Occipital lobe (tissue), 1 donor: ENCODE measurements at regions not wholly inside any gene's neighbourhood (a gene's known extent, or its start where the extent isn't known, plus 50 kb on each side); places are given as distances from the start of the nearest gene placed in this dataset.

ENCODE experiments used
- DNase-seq: peaks from one replicate; lab custom pipeline; 2025; lab: John Stamatoyannopoulos, UW

- no peak for DNase-seq
These were observed 454.9 kb downstream of the LPIN1 start for GRCh38 chr2:12201369-12201768.

DNA sequence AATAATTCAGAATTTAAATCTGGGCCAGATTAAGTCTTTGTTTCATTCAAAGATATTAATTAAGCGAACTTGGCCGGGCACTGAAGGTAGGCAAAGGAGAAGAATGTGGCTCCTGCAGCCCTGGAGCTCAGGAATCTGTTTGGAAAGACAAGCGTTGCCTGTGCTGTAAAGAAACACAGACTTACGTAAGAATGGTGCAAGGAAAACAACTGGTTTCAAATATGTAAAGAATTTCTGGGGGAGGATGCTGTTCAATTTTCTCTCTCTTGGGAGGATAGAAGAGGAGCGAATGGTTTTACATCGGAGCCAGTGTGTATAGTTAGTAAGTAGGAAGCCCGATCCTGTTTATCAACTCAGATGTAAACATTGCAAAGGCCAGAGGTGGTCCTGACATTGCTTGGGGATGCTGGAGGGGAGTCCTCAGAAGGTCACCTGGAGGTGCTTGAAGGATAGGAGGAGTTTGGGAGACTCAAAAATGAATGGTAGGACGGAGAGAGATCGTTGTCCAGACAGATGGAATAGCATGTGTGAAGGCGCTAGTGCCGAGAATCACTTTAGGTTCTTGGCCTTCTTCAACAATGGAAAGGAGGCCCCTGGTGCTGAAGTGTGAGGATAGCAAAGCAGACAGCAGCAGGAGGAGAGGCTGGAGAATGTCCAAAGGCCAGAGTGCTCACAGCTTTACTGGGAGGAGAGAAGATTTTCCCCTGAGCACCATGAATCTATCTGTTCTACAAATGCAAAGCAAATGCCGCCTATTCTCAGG lies 456.1 kb downstream of the LPIN1 start:
- DNase-seq: no peak

DNA sequence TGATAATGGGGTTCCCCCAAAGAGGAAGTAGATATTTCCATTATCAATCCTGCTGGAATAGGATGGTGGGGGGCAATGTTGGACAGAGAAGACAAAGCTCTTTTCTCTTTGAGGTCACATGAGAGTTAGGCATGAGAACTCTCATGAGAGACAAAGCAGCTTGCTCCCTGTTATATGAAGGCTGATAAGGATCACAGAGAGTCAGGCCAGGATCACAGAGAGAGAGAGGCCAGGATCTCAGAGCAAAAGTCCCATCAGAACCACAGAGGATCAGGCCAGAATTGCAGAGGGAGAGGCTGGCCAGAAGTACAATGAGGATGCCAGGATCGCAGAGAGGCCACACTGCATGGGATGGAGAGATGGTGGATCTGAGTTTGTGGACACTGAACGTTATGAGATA lies 457.1 kb downstream of the LPIN1 start:
- no peak for DNase-seq

DNA sequence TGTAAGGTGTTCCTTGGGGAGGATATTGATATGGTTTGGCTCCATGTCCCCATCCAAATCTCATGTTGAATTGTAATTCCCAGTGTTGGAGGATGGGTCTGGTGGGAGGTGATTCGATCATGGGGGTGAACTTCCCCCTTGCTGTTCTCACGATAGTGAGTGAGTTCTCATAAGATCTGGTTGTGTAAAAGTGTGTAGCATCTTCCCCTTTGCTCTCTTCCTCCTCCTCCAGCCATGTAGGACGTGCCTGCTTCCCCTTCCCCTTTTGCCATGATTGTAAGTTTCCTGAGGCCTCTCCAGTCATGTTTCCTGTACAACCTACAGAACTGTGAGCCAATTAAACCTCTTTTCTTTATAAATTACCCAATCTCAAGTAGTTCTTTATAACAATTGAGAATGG lies 458.7 kb downstream of the LPIN1 start:
- no peak for DNase-seq

DNA sequence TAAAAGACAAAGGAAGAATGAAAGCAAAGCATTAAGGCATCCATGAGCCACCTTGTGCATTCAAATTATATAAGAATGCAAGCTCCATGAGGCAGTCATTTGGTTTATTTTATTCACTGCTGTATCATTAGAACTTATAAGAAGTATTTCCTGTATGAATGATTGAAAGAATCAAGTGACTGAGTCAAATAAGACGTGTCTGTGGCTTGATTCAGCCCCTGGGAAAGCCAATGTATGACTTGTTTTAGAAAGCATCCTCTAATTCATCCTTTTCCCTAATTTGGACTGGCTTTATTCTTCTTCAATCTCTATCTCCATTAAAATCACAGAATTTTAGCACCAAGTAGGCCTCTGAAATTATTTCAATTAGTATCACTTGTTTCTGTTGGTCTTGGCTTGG lies 461.1 kb downstream of the LPIN1 start:
- DNase-seq: no peak

GRCh38 chr2:12210016-12210933 lies 463.8 kb downstream of the LPIN1 start:
- DNase-seq: no peak

GRCh38 chr2:12211326-12212175 lies 465.1 kb downstream of the LPIN1 start:
- no peak for DNase-seq

GRCh38 chr2:12212841-12213597 lies 466.6 kb downstream of the LPIN1 start:
- DNase-seq: no peak

GRCh38 chr2:12217175-12217574 lies 470.7 kb downstream of the LPIN1 start:
- DNase-seq: no peak

DNA sequence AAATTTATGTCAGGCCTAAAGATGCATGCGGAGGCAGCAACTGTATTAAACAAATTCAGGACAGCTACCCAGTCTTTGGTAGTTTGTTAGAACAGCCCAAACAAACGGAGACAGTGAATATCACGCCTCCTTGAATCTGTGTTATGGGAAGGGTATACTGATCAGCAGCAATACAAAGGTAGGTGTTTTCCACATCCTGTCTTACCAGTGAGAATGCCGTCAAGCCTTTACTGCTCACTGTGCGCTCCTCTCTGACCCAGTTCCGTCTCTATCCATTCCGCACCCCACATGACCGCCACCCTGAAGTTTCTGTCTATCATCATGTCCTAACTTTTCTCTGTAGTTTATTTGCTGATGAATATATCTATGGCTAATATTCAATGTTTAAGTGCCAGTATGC lies 473.3 kb downstream of the LPIN1 start:
- no peak for DNase-seq

DNA sequence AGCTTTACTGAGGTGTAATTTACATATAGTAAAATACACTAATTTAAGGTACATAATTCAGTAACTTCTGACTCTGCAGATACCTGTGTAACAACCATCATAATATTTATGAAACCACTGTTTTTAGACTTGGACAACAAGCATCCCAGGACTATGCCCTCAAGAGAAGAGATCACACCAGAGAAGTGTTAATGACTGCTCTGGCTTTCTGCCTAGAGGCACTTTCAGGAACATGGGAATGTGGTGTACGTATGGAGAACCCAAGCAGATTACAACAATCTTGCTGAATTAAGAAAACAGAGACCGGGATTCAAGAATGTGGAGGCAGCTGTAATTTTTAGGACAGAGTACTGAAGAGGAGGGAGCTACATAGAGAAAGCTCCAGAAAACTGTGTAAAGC lies 475.2 kb downstream of the LPIN1 start:
- DNase-seq: no peak

- DNase-seq: no peak
These were observed 476.1 kb downstream of the LPIN1 start for GRCh38 chr2:12222554-12222953.

GRCh38 chr2:12223732-12224131 lies 477.3 kb downstream of the LPIN1 start:
- DNase-seq: no peak

- no peak for DNase-seq
These were observed 480.2 kb downstream of the LPIN1 start for GRCh38 chr2:12226653-12227052.

DNA sequence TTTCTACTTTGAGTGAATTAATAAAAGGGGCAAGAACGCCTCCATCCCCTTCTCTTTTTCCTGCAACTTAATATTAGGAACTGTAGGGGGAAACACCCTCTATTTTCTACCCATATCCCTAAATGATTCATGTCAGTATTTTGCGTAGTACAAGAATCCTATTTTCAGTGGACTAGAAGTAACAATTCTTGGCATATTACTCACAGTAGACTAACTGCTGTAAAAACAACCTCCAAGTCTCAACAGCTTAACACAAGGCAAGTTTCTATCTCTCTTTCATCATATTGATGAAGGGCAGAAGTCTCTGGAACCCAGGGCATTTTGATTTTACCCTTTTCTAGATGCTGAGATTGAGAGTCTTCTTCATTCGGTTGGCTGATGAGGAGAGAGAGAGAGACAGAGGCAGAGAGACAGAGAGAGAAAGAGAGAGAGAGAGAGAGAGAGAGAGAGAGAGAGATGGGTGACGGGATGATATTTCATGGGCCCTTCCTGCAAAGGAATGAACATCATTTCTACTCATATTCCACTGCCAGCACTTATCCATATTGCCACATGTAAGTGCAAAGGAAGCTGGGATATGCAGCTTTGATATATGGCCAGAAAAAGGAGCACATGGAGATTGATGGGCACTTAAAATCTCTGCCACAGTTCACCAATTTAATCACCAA lies 481.6 kb downstream of the LPIN1 start:
- no peak for DNase-seq

DNA sequence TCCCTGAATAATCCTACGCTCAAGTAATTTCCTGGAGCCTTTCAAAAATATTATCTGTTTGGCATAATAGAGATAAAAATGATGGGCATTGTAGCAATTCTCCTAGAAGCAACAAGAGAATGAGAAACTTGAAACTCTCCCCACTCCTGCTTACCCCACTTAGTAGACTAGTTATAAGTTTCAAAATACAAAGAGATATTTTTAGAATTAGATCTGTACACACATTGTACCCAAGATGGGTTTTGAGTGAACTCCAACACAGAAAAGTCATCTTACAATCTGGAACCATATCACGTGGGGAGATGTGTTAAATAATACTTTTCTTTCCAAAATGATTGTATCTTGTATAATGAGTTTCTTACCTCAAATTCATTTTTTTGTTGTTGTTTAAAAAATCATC lies 484.9 kb downstream of the LPIN1 start:
- DNase-seq: no peak

DNA sequence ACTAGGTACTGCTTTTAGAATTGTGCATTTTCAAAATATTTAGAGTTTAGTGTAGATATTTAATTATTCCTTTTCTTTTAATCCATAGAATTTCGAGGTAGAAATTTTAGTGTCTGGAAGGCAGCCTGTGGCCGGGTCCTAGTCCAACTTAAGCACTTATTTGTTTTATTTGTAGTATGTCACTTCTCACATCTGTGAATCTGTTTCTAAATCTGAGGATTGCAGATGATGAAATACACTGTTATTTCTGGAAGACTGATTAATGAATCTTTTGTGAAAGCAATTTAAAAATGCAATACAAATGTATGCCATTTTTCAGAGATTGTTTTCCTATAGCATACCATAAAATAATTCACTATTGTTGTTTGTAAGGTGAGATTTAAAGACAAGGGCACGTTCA lies 483.9 kb upstream of the TRIB2 start:
- DNase-seq: no peak

- no peak for DNase-seq
These were observed 480.4 kb upstream of the TRIB2 start for GRCh38 chr2:12236136-12236844.

DNA sequence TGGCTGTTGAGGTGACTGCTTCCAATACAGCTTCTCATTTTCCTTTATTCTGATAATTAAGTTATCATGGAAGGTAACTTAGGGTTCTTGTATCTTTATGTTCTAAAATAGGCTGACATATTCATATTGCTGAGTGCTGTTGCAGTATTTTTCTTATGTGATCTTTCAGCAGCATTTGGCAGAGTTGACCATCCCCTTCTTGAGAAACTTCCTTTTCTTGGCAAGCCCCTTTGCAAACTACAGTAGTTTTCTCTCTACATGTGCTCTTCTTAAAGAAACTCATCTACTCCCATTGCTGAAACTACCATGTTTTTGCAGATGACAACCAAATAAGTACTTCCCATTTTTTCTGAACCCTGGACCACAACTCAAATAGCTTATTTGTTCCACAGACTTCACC lies 476.5 kb upstream of the TRIB2 start:
- no peak for DNase-seq

DNA sequence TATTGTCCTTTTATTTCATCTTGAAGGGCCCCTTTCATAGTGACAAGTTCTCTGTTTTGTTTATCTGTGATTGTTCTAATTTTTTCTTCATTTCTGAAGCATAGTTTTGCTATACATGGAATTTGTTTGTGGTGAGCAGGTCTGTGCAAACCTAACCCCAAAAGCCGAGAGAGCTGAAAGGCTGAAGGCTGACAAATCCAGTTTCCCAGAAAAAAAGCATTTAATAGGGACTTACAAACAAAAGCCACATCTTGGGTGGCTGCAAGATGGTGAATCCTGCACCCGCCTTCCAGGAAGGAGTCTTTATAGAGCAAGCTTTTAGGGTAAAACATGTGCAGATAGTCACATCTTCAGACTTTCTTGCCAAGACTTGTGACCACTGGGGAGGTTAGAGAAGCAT lies 473.4 kb upstream of the TRIB2 start:
- DNase-seq: no peak
